Liver (tissue), 8 donors: ENCODE measurements at regions not wholly inside any gene's neighbourhood (a gene's known extent, or its start where the extent isn't known, plus 50 kb on each side); places are given as distances from the start of the nearest gene placed in this dataset.

ENCODE experiments used
- DNase-seq: peaks from one replicate; pipeline ENCODE4 v3.0.0-alpha.2; 2017; ENCODE audit warnings: low spot score
- H3K27ac ChIP-seq, 2 donors: one replicate each; pipeline ENCODE4 v1.7.0; 2013; ENCODE audit warnings: inconsistent platforms in 2 of 2, low read length in 2 of 2, control low read depth in 1 of 2, low read depth in 1 of 2, mild to moderate bottlenecking in 1 of 2
- H3K27me3 ChIP-seq, 4 donors: one replicate each; pipeline versions ENCODE4 v1.6.1 to v1.7.0; 2013; ENCODE audit warnings: low read length in 3 of 4, inconsistent platforms in 1 of 4, mild to moderate bottlenecking in 1 of 4, moderate library complexity in 1 of 4; ENCODE audit not compliant: control insufficient read depth in 4 of 4, insufficient read depth in 4 of 4
- H3K36me3 ChIP-seq, 4 donors: one replicate each; pipeline versions ENCODE4 v1.6.1 to v1.7.0; 2013; ENCODE audit warnings: low read length in 3 of 4, mild to moderate bottlenecking in 3 of 4, low read depth in 1 of 4, moderate library complexity in 1 of 4; ENCODE audit not compliant: control insufficient read depth in 4 of 4, insufficient read depth in 3 of 4
- H3K4me1 ChIP-seq, 4 donors: one replicate each; pipeline versions ENCODE4 v1.6.1 to v1.7.0; 2013; ENCODE audit warnings: low read length in 3 of 4, mild to moderate bottlenecking in 3 of 4, moderate library complexity in 1 of 4; ENCODE audit not compliant: control insufficient read depth in 4 of 4, insufficient read depth in 4 of 4
- H3K4me3 ChIP-seq, 3 donors: one replicate each; pipeline versions ENCODE4 v1.6.1 to v1.7.0; 2013; ENCODE audit warnings: low read length in 3 of 3, control low read depth in 1 of 3, low read depth in 1 of 3, mild to moderate bottlenecking in 1 of 3
- H3K9ac ChIP-seq, 2 donors: one replicate each; pipeline ENCODE4 v1.7.0; 2013; ENCODE audit warnings: low read length in 2 of 2, mild to moderate bottlenecking in 2 of 2, moderate library complexity in 2 of 2, control low read depth in 1 of 2, low read depth in 1 of 2
- H3K9me3 ChIP-seq, 4 donors: one replicate each; pipeline versions ENCODE4 v1.6.1 to v1.7.0; 2013; ENCODE audit warnings: low read length in 3 of 4; ENCODE audit not compliant: control insufficient read depth in 4 of 4
- ATF3 ChIP-seq: IDR thresholded peaks from 2 replicates; pipeline ENCODE4 v1.6.1; 2016; ENCODE audit warnings: antibody characterized with exemption
- CTCF ChIP-seq: fragments of 150-350 bp; IDR thresholded peaks from 2 replicates; pipeline ENCODE4 v1.5.1; 2017; ENCODE audit warnings: improper control_type of control experiment, low read depth, low read length; ENCODE audit not compliant: missing input control
- EGR1 ChIP-seq, 2 donors: IDR thresholded peaks; 2 replicates each; pipeline ENCODE4 v1.6.1; 2016 to 2018; ENCODE audit warnings: antibody characterized with exemption in 2 of 2, low read depth in 2 of 2
- FOXA1 ChIP-seq: IDR thresholded peaks from 2 replicates; pipeline ENCODE4 v1.6.1; 2016; ENCODE audit warnings: antibody characterized with exemption
- FOXA2 ChIP-seq: IDR thresholded peaks from 2 replicates; pipeline ENCODE4 v1.6.1; 2016; ENCODE audit warnings: antibody characterized with exemption
- GABPA ChIP-seq, 2 donors: IDR thresholded peaks in 1 of 2; conservative IDR thresholded peaks in 1 of 2; 2 replicates each; pipeline ENCODE4 v1.6.1; 2016; ENCODE audit warnings: antibody characterized with exemption in 2 of 2, mild to moderate bottlenecking in 1 of 2, moderate library complexity in 1 of 2
- HNF4A ChIP-seq, 2 donors: conservative IDR thresholded peaks; 2 replicates each; pipeline ENCODE4 v1.6.1; 2016; ENCODE audit warnings: antibody characterized with exemption in 2 of 2, mild to moderate bottlenecking in 2 of 2
- HNF4G ChIP-seq: IDR thresholded peaks from 2 replicates; pipeline ENCODE4 v1.6.1; 2016; ENCODE audit warnings: antibody characterized with exemption
- JUND ChIP-seq, 2 donors: IDR thresholded peaks; 2 replicates each; pipeline ENCODE4 v1.6.1; 2016; ENCODE audit warnings: antibody characterized with exemption in 2 of 2
- MAX ChIP-seq: IDR thresholded peaks from 2 replicates; pipeline ENCODE4 v1.6.1; 2016; ENCODE audit warnings: antibody characterized with exemption
- NR2F2 ChIP-seq: IDR thresholded peaks from 2 replicates; pipeline ENCODE4 v1.6.1; 2016; ENCODE audit warnings: antibody characterized with exemption
- RAD21 ChIP-seq, 2 donors: IDR thresholded peaks; 2 replicates each; pipeline ENCODE4 v1.6.1; 2016; ENCODE audit warnings: antibody characterized with exemption in 2 of 2, mild to moderate bottlenecking in 2 of 2
- RXRA ChIP-seq, 2 donors: IDR thresholded peaks; 2 replicates each; pipeline ENCODE4 v1.6.1; 2017 to 2018; ENCODE audit warnings: antibody characterized with exemption in 2 of 2, mild to moderate bottlenecking in 1 of 2
- SP1 ChIP-seq: IDR thresholded peaks from 2 replicates; pipeline ENCODE4 v1.6.1; 2018; ENCODE audit warnings: antibody characterized with exemption, mild to moderate bottlenecking
- TAF1 ChIP-seq: conservative IDR thresholded peaks from 2 replicates; pipeline ENCODE4 v1.6.1; 2016; ENCODE audit warnings: antibody characterized with exemption, mild to moderate bottlenecking
- YY1 ChIP-seq: IDR thresholded peaks from 2 replicates; pipeline ENCODE4 v1.6.1; 2016; ENCODE audit warnings: antibody characterized with exemption, mild to moderate bottlenecking
- ZBTB33 ChIP-seq: IDR thresholded peaks from 2 replicates; pipeline ENCODE4 v1.6.1; 2016; ENCODE audit warnings: antibody characterized with exemption
- WGBS: extraction: QIAGEN DNeasy Blood & Tissue Kit; methylation state at CpG from one replicate; pipeline ENCODE4 v1.1.7; 2013; 5-methylcytosine and 5-hydroxymethylcytosine counted together
- TF ChIP-seq, protein P1 (sequence below): IDR thresholded peaks from 2 replicates; pipeline ENCODE4 v1.6.1; 2016; ENCODE audit warnings: antibody characterized with exemption, mild to moderate bottlenecking
- donor health status: healthy.
- donor health status: healthy.
- donor health status: healthy.
- donor health status: healthy.
- donor health status: healthy.

- TF ChIP-seq TAF1 (no peak), RXRA (IDR thresholded peaks at IDR 0.05) (no peak), ZBTB33 (no peak), JUND (IDR thresholded peaks at IDR 0.05) (no peak)
These were observed 718.6 kb downstream of the SORCS3 start (continued) for GRCh38 chr10:105359708-105360107.

- no peak for DNase-seq
- H3K4me1 ChIP-seq: no peaks in the 10 kb centered on the region
- no peak overlapping the region for H3K27ac ChIP-seq
- H3K9ac ChIP-seq: no peak overlapping the region
- no peaks in the 10 kb centered on the region for H3K9me3 ChIP-seq
- H3K4me3 ChIP-seq: no peak overlapping the region
- TF ChIP-seq FOXA1: no peak
- TF ChIP-seq ATF3: no peak
- no peaks in the 10 kb centered on the region for H3K36me3 ChIP-seq
- 80% methylated on average over 2 of the region's 2 CpGs for WGBS
- H3K27me3 ChIP-seq: no peaks in the 10 kb centered on the region
These were observed 717.8 kb downstream of the SORCS3 start for GRCh38 chr10:105358911-105359310.

DNA sequence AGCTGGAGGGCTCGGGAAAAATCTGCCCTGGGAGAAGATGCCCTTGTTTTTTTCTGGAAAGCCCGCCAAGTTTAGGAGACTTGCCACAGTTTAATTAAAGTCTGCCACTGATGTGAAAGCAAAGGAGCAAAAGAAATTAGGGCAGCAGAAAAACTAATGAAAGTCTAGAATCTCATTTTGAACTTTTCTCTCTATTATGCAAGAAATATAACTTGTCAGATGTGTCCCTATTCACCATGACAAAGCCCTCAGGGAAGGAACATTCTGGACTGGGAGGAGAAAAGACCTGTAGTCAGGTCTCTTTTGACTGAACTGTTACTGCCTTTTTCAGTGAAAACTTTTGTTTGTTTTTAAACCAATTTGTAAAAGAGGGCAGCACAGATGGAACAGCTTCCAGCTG, 715.5 kb downstream of the SORCS3 start:
- no peaks in the 10 kb centered on the region for H3K4me1 ChIP-seq
- no peak overlapping the region for H3K27ac ChIP-seq
- H3K27me3 ChIP-seq: no peaks in the 10 kb centered on the region
- no peak for DNase-seq
- TF ChIP-seq NR2F2: no peak
- TF ChIP-seq FOXA1: no peak
- TF ChIP-seq SP1: no peak
- TF ChIP-seq YY1: no peak
- no peak for TF ChIP-seq ATF3
- no peak for TF ChIP-seq ZBTB33
- no peak for TF ChIP-seq RXRA (IDR thresholded peaks at IDR 0.05)
- no peak for TF ChIP-seq HNF4G
- no peak for TF ChIP-seq MAX
- no peak for TF ChIP-seq RAD21 (IDR thresholded peaks at IDR 0.05)
- no peak for TF ChIP-seq EGR1 (IDR thresholded peaks at IDR 0.05; ENCODE audit: low read depth in 2 of 2)
- no peak for TF ChIP-seq HNF4A (conservative IDR thresholded peaks at IDR 0.05)
- no peak for TF ChIP-seq TAF1
- TF ChIP-seq, protein P1, sequence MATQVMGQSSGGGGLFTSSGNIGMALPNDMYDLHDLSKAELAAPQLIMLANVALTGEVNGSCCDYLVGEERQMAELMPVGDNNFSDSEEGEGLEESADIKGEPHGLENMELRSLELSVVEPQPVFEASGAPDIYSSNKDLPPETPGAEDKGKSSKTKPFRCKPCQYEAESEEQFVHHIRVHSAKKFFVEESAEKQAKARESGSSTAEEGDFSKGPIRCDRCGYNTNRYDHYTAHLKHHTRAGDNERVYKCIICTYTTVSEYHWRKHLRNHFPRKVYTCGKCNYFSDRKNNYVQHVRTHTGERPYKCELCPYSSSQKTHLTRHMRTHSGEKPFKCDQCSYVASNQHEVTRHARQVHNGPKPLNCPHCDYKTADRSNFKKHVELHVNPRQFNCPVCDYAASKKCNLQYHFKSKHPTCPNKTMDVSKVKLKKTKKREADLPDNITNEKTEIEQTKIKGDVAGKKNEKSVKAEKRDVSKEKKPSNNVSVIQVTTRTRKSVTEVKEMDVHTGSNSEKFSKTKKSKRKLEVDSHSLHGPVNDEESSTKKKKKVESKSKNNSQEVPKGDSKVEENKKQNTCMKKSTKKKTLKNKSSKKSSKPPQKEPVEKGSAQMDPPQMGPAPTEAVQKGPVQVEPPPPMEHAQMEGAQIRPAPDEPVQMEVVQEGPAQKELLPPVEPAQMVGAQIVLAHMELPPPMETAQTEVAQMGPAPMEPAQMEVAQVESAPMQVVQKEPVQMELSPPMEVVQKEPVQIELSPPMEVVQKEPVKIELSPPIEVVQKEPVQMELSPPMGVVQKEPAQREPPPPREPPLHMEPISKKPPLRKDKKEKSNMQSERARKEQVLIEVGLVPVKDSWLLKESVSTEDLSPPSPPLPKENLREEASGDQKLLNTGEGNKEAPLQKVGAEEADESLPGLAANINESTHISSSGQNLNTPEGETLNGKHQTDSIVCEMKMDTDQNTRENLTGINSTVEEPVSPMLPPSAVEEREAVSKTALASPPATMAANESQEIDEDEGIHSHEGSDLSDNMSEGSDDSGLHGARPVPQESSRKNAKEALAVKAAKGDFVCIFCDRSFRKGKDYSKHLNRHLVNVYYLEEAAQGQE: no peak
- no peak for TF ChIP-seq CTCF
- no peak for TF ChIP-seq FOXA2
- TF ChIP-seq GABPA (IDR thresholded peaks at IDR 0.05 in 1 of 2, conservative IDR thresholded peaks at IDR 0.05 in 1 of 2): no peak
- no peak overlapping the region for H3K9ac ChIP-seq
- 67% methylated on average over 2 of the region's 2 CpGs for WGBS
- H3K4me3 ChIP-seq: no peak overlapping the region
- H3K9me3 ChIP-seq: no peaks in the 10 kb centered on the region
- no peaks in the 10 kb centered on the region for H3K36me3 ChIP-seq
